NCI-H1694 treated with DMSO at 0.1 percent for 48 hours (cell line): ENCODE measurements at regions not wholly inside any gene's neighbourhood (a gene's known extent, or its start where the extent isn't known, plus 50 kb on each side); places are given as distances from the start of the nearest gene placed in this dataset.

Experiments
- DNase-seq: peaks from one replicate; lab custom pipeline; 2025; lab: John Stamatoyannopoulos, UW

- no peak for DNase-seq
Measured at GRCh38 chr6:104573350-104573749, 286.4 kb downstream of the HACE1 start.

GRCh38 chr6:104572901-104573300, 286.8 kb downstream of the HACE1 start:
- no peak for DNase-seq

- no peak for DNase-seq
Measured at GRCh38 chr6:104566411-104566810, 293.3 kb downstream of the HACE1 start.

- DNase-seq: no peak
Measured at GRCh38 chr6:104563306-104563705, 296.4 kb downstream of the HACE1 start.

- DNase-seq: no peak
Measured at GRCh38 chr6:104559435-104560202, 300.1 kb downstream of the HACE1 start.

- no peak for DNase-seq
Measured at GRCh38 chr6:104558746-104559145, 301.0 kb downstream of the HACE1 start.

- DNase-seq: no peak
Measured at GRCh38 chr6:104548297-104548696, 311.4 kb downstream of the HACE1 start.

- no peak for DNase-seq
Measured at GRCh38 chr6:104541411-104541810, 318.3 kb downstream of the HACE1 start.

GRCh38 chr6:104540743-104541142, 319.0 kb downstream of the HACE1 start:
- no peak for DNase-seq

- DNase-seq: no peak
Measured at GRCh38 chr6:104539173-104539572, 320.5 kb downstream of the HACE1 start.

GRCh38 chr6:104537872-104538271, 321.8 kb downstream of the HACE1 start:
- DNase-seq: no peak

GRCh38 chr6:104537180-104537579, 322.5 kb downstream of the HACE1 start:
- DNase-seq: no peak

- no peak for DNase-seq
Measured at GRCh38 chr6:104532462-104532861, 327.3 kb downstream of the HACE1 start.

GRCh38 chr6:104531646-104532045, 328.1 kb downstream of the HACE1 start:
- no peak for DNase-seq

GRCh38 chr6:104527761-104528415, 331.8 kb downstream of the HACE1 start:
- no peak for DNase-seq

GRCh38 chr6:104527311-104527710, 332.4 kb downstream of the HACE1 start:
- DNase-seq: no peak

- no peak for DNase-seq
Measured at GRCh38 chr6:104526376-104526775, 333.3 kb downstream of the HACE1 start.

- peak; percentile 59 for DNase-seq
Measured at GRCh38 chr6:104525677-104526322, 333.9 kb downstream of the HACE1 start.

- DNase-seq: no peak
Measured at GRCh38 chr6:104522533-104522932, 337.2 kb downstream of the HACE1 start.

- no peak for DNase-seq
Measured at GRCh38 chr6:104521176-104521575, 338.5 kb downstream of the HACE1 start.

- no peak for DNase-seq
Measured at GRCh38 chr6:104519566-104519965, 340.2 kb downstream of the HACE1 start.

GRCh38 chr6:104509355-104509754, 350.4 kb downstream of the HACE1 start:
- DNase-seq: no peak

- DNase-seq: no peak
Measured at GRCh38 chr6:104506429-104506828, 353.3 kb downstream of the HACE1 start.
